HEK293 (cell line): ENCODE measurements at regions not wholly inside any gene's neighbourhood (a gene's known extent, or its start where the extent isn't known, plus 50 kb on each side); places are given as distances from the start of the nearest gene placed in this dataset.

Experiments used
- CTCF ChIP-seq: fragments of 450-650 bp; formaldehyde crosslinking; IDR thresholded peaks from 2 replicates; pipeline ENCODE4 v1.5.1; 2016; ENCODE audit warnings: missing biosample characterization, missing genetic modification characterization
- ZNF585B ChIP-seq: fragments of 450-650 bp; formaldehyde crosslinking; IDR thresholded peaks from 2 replicates; pipeline ENCODE4 v1.5.1; 2016; ENCODE audit warnings: missing biosample characterization, missing genetic modification characterization

- TF ChIP-seq ZNF585B (tag by site-specific recombination) (no peak), CTCF (no peak)
These were observed 255.5 kb downstream of the ETAA1 start for GRCh38 chr2:67652679-67653078.
